Stomach smooth muscle (tissue), 2 donors: ENCODE measurements at regions not wholly inside any gene's neighbourhood (a gene's known extent, or its start where the extent isn't known, plus 50 kb on each side); places are given as distances from the start of the nearest gene placed in this dataset.

Experiments used
- H3K27ac ChIP-seq: one replicate; pipeline ENCODE4 v1.7.0; 2013; ENCODE audit warnings: mild to moderate bottlenecking, low read length, inconsistent platforms
- H3K27me3 ChIP-seq, 2 donors: one replicate each; pipeline ENCODE4 v1.7.0; 2013; ENCODE audit warnings: low read length in 2 of 2; ENCODE audit not compliant: insufficient read depth in 2 of 2, control insufficient read depth in 1 of 2
- H3K36me3 ChIP-seq, 2 donors: one replicate each; pipeline ENCODE4 v1.7.0; 2013; ENCODE audit warnings: low read length in 2 of 2; ENCODE audit not compliant: control insufficient read depth in 2 of 2, insufficient read depth in 2 of 2
- H3K4me1 ChIP-seq: one replicate; pipeline ENCODE4 v1.7.0; 2013; ENCODE audit warnings: low read length; ENCODE audit not compliant: control insufficient read depth, insufficient read depth
- H3K4me3 ChIP-seq, 2 donors: one replicate each; pipeline ENCODE4 v1.7.0; 2013; ENCODE audit warnings: low read length in 2 of 2
- H3K9ac ChIP-seq, 2 donors: one replicate each; pipeline ENCODE4 v1.7.0; 2013; ENCODE audit warnings: low read length in 2 of 2, mild to moderate bottlenecking in 1 of 2
- H3K9me3 ChIP-seq, 2 donors: one replicate each; pipeline ENCODE4 v1.7.0; 2013; ENCODE audit warnings: low read length in 2 of 2; ENCODE audit not compliant: control insufficient read depth in 2 of 2
- donor health status: healthy.
- donor health status: Pancreatic carcinoma.

- Histone ChIP-seq H3K9ac (peak overlapping the region; percentile 68 to 72), H3K4me3 (peak overlapping the region; percentile 37 to 72), H3K36me3 (no peaks in the 10 kb centered on the region), H3K9me3 (no peaks in the 10 kb centered on the region), H3K27ac (peak overlapping the region; percentile 90), H3K4me1 (peaks cover 19% of the 10 kb centered on the region), H3K27me3 (no peaks in the 10 kb centered on the region)
Measured at GRCh38 chr16:79767421-79768275, 167.1 kb upstream of the MAF start.

- no peaks in the 10 kb centered on the region for H3K27me3 ChIP-seq
- no peaks in the 10 kb centered on the region for H3K9me3 ChIP-seq
- H3K9ac ChIP-seq = no peak overlapping the region
- no peak overlapping the region for H3K27ac ChIP-seq
- no peaks in the 10 kb centered on the region for H3K36me3 ChIP-seq
- peaks cover 19% of the 10 kb centered on the region for H3K4me1 ChIP-seq
- H3K4me3 ChIP-seq = no peak overlapping the region
Measured at GRCh38 chr16:79765901-79766394, 165.4 kb upstream of the MAF start.

- Histone ChIP-seq H3K4me1 (peaks cover 19% of the 10 kb centered on the region), H3K4me3 (no peak overlapping the region), H3K36me3 (no peaks in the 10 kb centered on the region), H3K27ac (no peak overlapping the region), H3K27me3 (no peaks in the 10 kb centered on the region), H3K9me3 (no peaks in the 10 kb centered on the region), H3K9ac (no peak overlapping the region)
Measured at GRCh38 chr16:79765431-79765830, 164.9 kb upstream of the MAF start.

GRCh38 chr16:79764415-79765110 lies 164.0 kb upstream of the MAF start:
- Histone ChIP-seq H3K9me3 (no peaks in the 10 kb centered on the region), H3K27ac (no peak overlapping the region), H3K4me1 (peaks cover 13% of the 10 kb centered on the region), H3K36me3 (no peaks in the 10 kb centered on the region), H3K4me3 (no peak overlapping the region), H3K27me3 (no peaks in the 10 kb centered on the region), H3K9ac (no peak overlapping the region)

- no peak overlapping the region for H3K9ac ChIP-seq
- H3K27me3 ChIP-seq = no peaks in the 10 kb centered on the region
- no peak overlapping the region for H3K27ac ChIP-seq
- no peaks in the 10 kb centered on the region for H3K36me3 ChIP-seq
- H3K9me3 ChIP-seq = no peaks in the 10 kb centered on the region
- H3K4me1 ChIP-seq = no peaks in the 10 kb centered on the region
- no peak overlapping the region for H3K4me3 ChIP-seq
Measured at GRCh38 chr16:79762217-79762616, 161.7 kb upstream of the MAF start.

- no peak overlapping the region for H3K9ac ChIP-seq
- H3K27me3 ChIP-seq = no peaks in the 10 kb centered on the region
- H3K9me3 ChIP-seq = no peaks in the 10 kb centered on the region
- no peaks in the 10 kb centered on the region for H3K36me3 ChIP-seq
- H3K4me3 ChIP-seq = no peak overlapping the region
- peaks cover 2% of the 10 kb centered on the region for H3K4me1 ChIP-seq
- no peak overlapping the region for H3K27ac ChIP-seq
Measured at GRCh38 chr16:79758615-79759346, 158.2 kb upstream of the MAF start.

- H3K9ac ChIP-seq = no peak overlapping the region
- H3K4me1 ChIP-seq = peaks cover 2% of the 10 kb centered on the region
- H3K9me3 ChIP-seq = no peaks in the 10 kb centered on the region
- H3K36me3 ChIP-seq = no peaks in the 10 kb centered on the region
- H3K4me3 ChIP-seq = no peak overlapping the region
- H3K27ac ChIP-seq = no peak overlapping the region
- no peaks in the 10 kb centered on the region for H3K27me3 ChIP-seq
Measured at GRCh38 chr16:79757968-79758367, 157.4 kb upstream of the MAF start.

GRCh38 chr16:79757163-79757562 lies 156.6 kb upstream of the MAF start:
- H3K4me3 ChIP-seq = no peak overlapping the region
- H3K9ac ChIP-seq = no peak overlapping the region
- no peaks in the 10 kb centered on the region for H3K27me3 ChIP-seq
- H3K27ac ChIP-seq = no peak overlapping the region
- H3K4me1 ChIP-seq = peaks cover 2% of the 10 kb centered on the region
- H3K9me3 ChIP-seq = no peaks in the 10 kb centered on the region
- no peaks in the 10 kb centered on the region for H3K36me3 ChIP-seq

- Histone ChIP-seq H3K9ac (no peak overlapping the region), H3K27ac (no peak overlapping the region), H3K36me3 (no peaks in the 10 kb centered on the region), H3K4me3 (no peak overlapping the region), H3K4me1 (peaks cover 2% of the 10 kb centered on the region), H3K9me3 (no peaks in the 10 kb centered on the region), H3K27me3 (no peaks in the 10 kb centered on the region)
Measured at GRCh38 chr16:79756571-79756970, 156.0 kb upstream of the MAF start.

GRCh38 chr16:79754501-79754900 lies 154.0 kb upstream of the MAF start:
- Histone ChIP-seq H3K9me3 (peaks cover 0 to 4% of the 10 kb centered on the region in 2 donors), H3K27me3 (no peaks in the 10 kb centered on the region), H3K27ac (no peak overlapping the region), H3K4me3 (no peak overlapping the region), H3K4me1 (peaks cover 2% of the 10 kb centered on the region), H3K36me3 (no peaks in the 10 kb centered on the region), H3K9ac (no peak overlapping the region)
